Mucosa of descending colon (tissue), 3 donors: ENCODE measurements at regions not wholly inside any gene's neighbourhood (a gene's known extent, or its start where the extent isn't known, plus 50 kb on each side); places are given as distances from the start of the nearest gene placed in this dataset.

ENCODE experiments used
- ATAC-seq: fragments of 200-7000 bp; cut with Tn5 transposase; one replicate; pipeline ENCODE4 v1.9.1; 2020; ENCODE audit warnings: mild to moderate bottlenecking, moderate library complexity
- DNase-seq, 3 donors: peaks; one replicate each; pipeline ENCODE4 v3.0.0-alpha.2; 2020
- H3K36me3 ChIP-seq: fragments of 200-600 bp; one replicate; pipeline ENCODE4 v1.8.0; 2021; ENCODE audit warnings: low read depth, mild to moderate bottlenecking
- H3K4me1 ChIP-seq: fragments of 200-600 bp; one replicate; pipeline ENCODE4 v1.8.0; 2021; ENCODE audit warnings: low read depth, mild to moderate bottlenecking
- H3K4me3 ChIP-seq: fragments of 200-600 bp; one replicate; pipeline ENCODE4 v1.8.0; 2021; ENCODE audit warnings: mild to moderate bottlenecking
- H3K9me3 ChIP-seq: fragments of 200-600 bp; one replicate; pipeline ENCODE4 v1.8.0; 2021; ENCODE audit warnings: mild to moderate bottlenecking
- CTCF ChIP-seq: fragments of 200-600 bp; IDR thresholded peaks from one replicate; pipeline ENCODE4 v1.8.0; 2022; ENCODE audit warnings: antibody characterized with exemption, mild to moderate bottlenecking
- intact Hi-C, 2 donors: fragments of 100-400 bp; cut with DNase I in 1 of 2; cut with micrococcal nuclease in 1 of 2; formaldehyde crosslinking; loops; one replicate each; pipeline versions ENCODE4 v1.11.0 to v1.11.1; 2022; cut with DNase I, micrococcal nuclease
- donor health status: DM: no; HTN: no; CAD: no; lungs with moderate emphysema.
- donor health status: DM: no; HTN: no; CAD: no.
- donor health status: DM: no; HTN: yes; CAD: no.

GRCh38 chr7:140230861-140231770 is 54.3 kb upstream of the KDM7A start:
- TF ChIP-seq CTCF: no peak
- Histone ChIP-seq H3K4me1 (peaks cover 32% of the 10 kb centered on the region), H3K9me3 (no peaks in the 10 kb centered on the region), H3K4me3 (peak overlapping the region; percentile 9), H3K36me3 (no peaks in the 10 kb centered on the region)
- peak; percentile 89 to 93 (median 91) for DNase-seq
- intact Hi-C loops: loop anchor here in 1 of 2 donors (10.0 kb wide), 1 partner anchor 56 kb away; the partner anchor contains the start of gene KDM7A
- peak; percentile 59 for ATAC-seq

GRCh38 chr7:140230516-140230860 is 53.7 kb upstream of the KDM7A start:
- peak; percentile 64 for ATAC-seq
- DNase-seq: peak; percentile 74 to 90 (median 89)
- H3K9me3 ChIP-seq: no peaks in the 10 kb centered on the region
- no peak for TF ChIP-seq CTCF
- intact Hi-C loops: loop anchor here in 1 of 2 donors (10.0 kb wide), 1 partner anchor 56 kb away; the partner anchor contains the start of gene KDM7A
- H3K36me3 ChIP-seq: no peaks in the 10 kb centered on the region
- peaks cover 26% of the 10 kb centered on the region for H3K4me1 ChIP-seq
- peak overlapping the region; percentile 9 for H3K4me3 ChIP-seq

- Histone ChIP-seq H3K36me3 (no peaks in the 10 kb centered on the region), H3K4me1 (peaks cover 20% of the 10 kb centered on the region), H3K9me3 (no peaks in the 10 kb centered on the region), H3K4me3 (no peak overlapping the region)
- ATAC-seq (peak; percentile 68), DNase-seq (peak; percentile 90 to 93 (median 92))
- no peak for TF ChIP-seq CTCF
- intact Hi-C loops: loop anchor here in 1 of 2 donors (10.0 kb wide), 1 partner anchor 55 kb away; the partner anchor contains the start of gene KDM7A
Observed at GRCh38 chr7:140229591-140230515, 53.1 kb upstream of the KDM7A start.

GRCh38 chr7:140229101-140229525 is 52.3 kb upstream of the KDM7A start:
- Histone ChIP-seq H3K9me3 (no peaks in the 10 kb centered on the region), H3K36me3 (no peaks in the 10 kb centered on the region), H3K4me1 (peaks cover 16% of the 10 kb centered on the region), H3K4me3 (no peak overlapping the region)
- intact Hi-C loops: no loop called here
- ATAC-seq: no peak
- no peak for TF ChIP-seq CTCF
- no peak for DNase-seq
